Lung (tissue), 11 donors: ENCODE measurements at regions not wholly inside any gene's neighbourhood (a gene's known extent, or its start where the extent isn't known, plus 50 kb on each side); places are given as distances from the start of the nearest gene placed in this dataset.

Source experiments
- ATAC-seq: fragments of 200-7000 bp; cut with Tn5 transposase; one replicate; pipeline ENCODE4 v1.9.1; 2020; ENCODE audit warnings: moderate number of reproducible peaks; ENCODE audit not compliant: insufficient read depth, low FRiP score
- DNase-seq, 3 donors: peaks; one replicate each; pipeline ENCODE4 v3.0.0-alpha.2; 2013 to 2017
- H3K27ac ChIP-seq, 2 donors: one replicate each; pipeline ENCODE4 v1.5.1; 2013; ENCODE audit warnings: mild to moderate bottlenecking in 2 of 2, moderate library complexity in 2 of 2, control low read depth in 1 of 2, inconsistent platforms in 1 of 2, low read depth in 1 of 2, low read length in 1 of 2
- H3K27me3 ChIP-seq, 3 donors: one replicate each; pipeline ENCODE4 v1.5.1; 2013; ENCODE audit warnings: low read length in 2 of 3; ENCODE audit not compliant: control insufficient read depth in 3 of 3, insufficient read depth in 3 of 3
- H3K36me3 ChIP-seq, 4 donors: one replicate each; pipeline ENCODE4 v1.5.1; 2013; ENCODE audit warnings: low read length in 4 of 4, mild to moderate bottlenecking in 1 of 4, moderate library complexity in 1 of 4; ENCODE audit not compliant: control insufficient read depth in 4 of 4, insufficient read depth in 4 of 4
- H3K4me1 ChIP-seq, 5 donors: one replicate each; pipeline ENCODE4 v1.5.1; 2013; ENCODE audit warnings: low read length in 5 of 5, mild to moderate bottlenecking in 2 of 5, moderate library complexity in 1 of 5; ENCODE audit not compliant: control insufficient read depth in 5 of 5, insufficient read depth in 5 of 5
- H3K4me3 ChIP-seq: one replicate; pipeline ENCODE4 v1.5.1; 2013; ENCODE audit warnings: mild to moderate bottlenecking, control low read depth, moderate library complexity
- H3K9ac ChIP-seq, 2 donors: one replicate each; pipeline ENCODE4 v1.5.1; 2013; ENCODE audit warnings: low read length in 2 of 2, control low read depth in 1 of 2; ENCODE audit not compliant: insufficient read depth in 1 of 2
- H3K9me3 ChIP-seq, 4 donors: one replicate each; pipeline ENCODE4 v1.5.1; 2013; ENCODE audit warnings: low read length in 3 of 4, mild to moderate bottlenecking in 1 of 4, moderate library complexity in 1 of 4; ENCODE audit not compliant: control insufficient read depth in 4 of 4, insufficient read depth in 3 of 4
- WGBS, 2 donors: extraction: QIAGEN DNeasy Blood & Tissue Kit; methylation state at CpG; one replicate each; pipeline ENCODE4 v1.1.7; 2013; 5-methylcytosine and 5-hydroxymethylcytosine counted together
- TF ChIP-seq, protein P1 (sequence below): IDR thresholded peaks from 2 replicates; pipeline ENCODE4 v1.5.1; 2012; ENCODE audit warnings: mild to moderate bottlenecking; ENCODE audit errors: control extremely low read depth, extremely low read depth
- donor health status: control.
- donor health status: control.
- donor health status: Bipolar disorder and iron deficiency.
- donor health status: healthy.
- donor health status: DM: yes; HTN: yes; CAD: no.

DNA sequence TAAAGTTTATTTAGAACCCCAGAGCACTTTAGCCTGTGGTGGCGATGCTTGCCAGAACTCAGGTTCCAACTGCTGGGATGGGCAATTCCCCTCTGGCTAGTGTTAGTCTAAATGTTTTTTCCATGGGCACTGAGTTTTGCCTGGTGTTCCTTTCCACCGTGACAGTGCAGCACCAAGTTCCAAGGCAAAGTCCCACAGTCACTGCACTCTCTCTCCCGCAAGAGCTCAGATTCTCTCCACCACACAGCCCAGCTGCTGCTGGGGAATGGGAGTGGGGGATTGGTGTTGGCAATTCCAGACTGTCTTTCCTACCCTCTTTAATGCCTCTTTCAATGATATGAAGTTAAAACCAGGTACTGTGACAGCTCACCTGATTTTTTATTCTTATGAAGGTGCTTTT lies 247.6 kb downstream of the ALDH8A1 start:
- Histone ChIP-seq H3K4me1 (no peaks in the 10 kb centered on the region), H3K9ac (no peak overlapping the region), H3K9me3 (no peaks in the 10 kb centered on the region), H3K27ac (no peak overlapping the region), H3K4me3 (no peak overlapping the region), H3K27me3 (no peaks in the 10 kb centered on the region), H3K36me3 (no peaks in the 10 kb centered on the region)
- 94% methylated on average over 3 of the region's 3 CpGs for WGBS, 2 donors
- DNase-seq (no peak), ATAC-seq (no peak)
- TF ChIP-seq, protein P1, sequence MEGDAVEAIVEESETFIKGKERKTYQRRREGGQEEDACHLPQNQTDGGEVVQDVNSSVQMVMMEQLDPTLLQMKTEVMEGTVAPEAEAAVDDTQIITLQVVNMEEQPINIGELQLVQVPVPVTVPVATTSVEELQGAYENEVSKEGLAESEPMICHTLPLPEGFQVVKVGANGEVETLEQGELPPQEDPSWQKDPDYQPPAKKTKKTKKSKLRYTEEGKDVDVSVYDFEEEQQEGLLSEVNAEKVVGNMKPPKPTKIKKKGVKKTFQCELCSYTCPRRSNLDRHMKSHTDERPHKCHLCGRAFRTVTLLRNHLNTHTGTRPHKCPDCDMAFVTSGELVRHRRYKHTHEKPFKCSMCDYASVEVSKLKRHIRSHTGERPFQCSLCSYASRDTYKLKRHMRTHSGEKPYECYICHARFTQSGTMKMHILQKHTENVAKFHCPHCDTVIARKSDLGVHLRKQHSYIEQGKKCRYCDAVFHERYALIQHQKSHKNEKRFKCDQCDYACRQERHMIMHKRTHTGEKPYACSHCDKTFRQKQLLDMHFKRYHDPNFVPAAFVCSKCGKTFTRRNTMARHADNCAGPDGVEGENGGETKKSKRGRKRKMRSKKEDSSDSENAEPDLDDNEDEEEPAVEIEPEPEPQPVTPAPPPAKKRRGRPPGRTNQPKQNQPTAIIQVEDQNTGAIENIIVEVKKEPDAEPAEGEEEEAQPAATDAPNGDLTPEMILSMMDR: no peak

DNA sequence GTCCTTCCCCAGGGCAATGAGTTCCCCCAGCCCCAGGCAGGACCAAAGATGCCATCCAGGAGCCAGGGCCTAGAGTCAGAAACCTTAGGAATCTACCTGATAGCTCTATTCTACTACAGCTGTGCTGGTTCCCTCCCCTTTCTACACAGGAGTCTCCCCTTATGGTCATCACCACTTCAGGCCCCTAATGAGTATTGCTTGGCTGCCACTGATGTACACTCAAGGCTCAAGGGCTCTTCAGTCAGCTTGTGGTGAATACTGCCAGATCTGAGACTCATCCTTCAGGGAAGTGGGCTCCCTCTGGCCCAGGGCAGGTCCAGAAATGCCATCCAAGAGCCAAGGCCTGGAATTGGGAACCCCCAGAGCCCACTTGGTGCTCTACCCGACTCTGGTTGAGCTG lies 248.6 kb downstream of the ALDH8A1 start:
- TF ChIP-seq, protein P1: no peak
- no peaks in the 10 kb centered on the region for H3K36me3 ChIP-seq
- no peak overlapping the region for H3K27ac ChIP-seq
- no peaks in the 10 kb centered on the region for H3K4me1 ChIP-seq
- 86 to 100% methylated on average over 1 of the region's 1 CpG for WGBS, 2 donors
- H3K4me3 ChIP-seq: no peak overlapping the region
- no peak overlapping the region for H3K9ac ChIP-seq
- ATAC-seq (no peak), DNase-seq (no peak)
- H3K27me3 ChIP-seq: no peaks in the 10 kb centered on the region
- H3K9me3 ChIP-seq: no peaks in the 10 kb centered on the region

DNA sequence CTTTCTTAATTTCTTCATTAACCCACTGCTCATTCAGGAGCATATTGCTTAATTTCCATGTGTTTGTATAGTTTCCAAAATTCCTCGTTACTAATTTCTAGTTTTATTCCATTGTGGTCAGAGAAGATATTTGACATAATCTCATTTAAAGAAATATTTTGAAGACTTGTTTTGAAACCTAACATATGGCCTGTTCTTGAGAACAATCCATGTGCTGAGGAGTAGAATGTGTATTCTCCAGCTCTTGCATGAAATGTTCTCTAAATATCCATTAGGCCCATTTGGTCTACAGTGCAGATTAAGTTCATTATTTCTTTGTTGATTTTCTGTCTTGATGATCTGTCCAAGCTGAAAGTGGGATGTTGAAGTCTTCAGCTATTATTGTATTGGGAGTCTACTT lies 251.7 kb downstream of the ALDH8A1 start:
- peak in 2 of 3 donors; percentile 32 to 55 for DNase-seq
- no peaks in the 10 kb centered on the region for H3K36me3 ChIP-seq
- H3K9ac ChIP-seq: no peak overlapping the region
- H3K4me3 ChIP-seq: no peak overlapping the region
- H3K4me1 ChIP-seq: no peaks in the 10 kb centered on the region
- H3K27ac ChIP-seq: no peak overlapping the region
- WGBS, 2 donors: 83 to 90% methylated on average over 1 of the region's 1 CpG
- no peaks in the 10 kb centered on the region for H3K27me3 ChIP-seq
- TF ChIP-seq, protein P1: no peak
- H3K9me3 ChIP-seq: no peaks in the 10 kb centered on the region
- ATAC-seq: no peak

DNA sequence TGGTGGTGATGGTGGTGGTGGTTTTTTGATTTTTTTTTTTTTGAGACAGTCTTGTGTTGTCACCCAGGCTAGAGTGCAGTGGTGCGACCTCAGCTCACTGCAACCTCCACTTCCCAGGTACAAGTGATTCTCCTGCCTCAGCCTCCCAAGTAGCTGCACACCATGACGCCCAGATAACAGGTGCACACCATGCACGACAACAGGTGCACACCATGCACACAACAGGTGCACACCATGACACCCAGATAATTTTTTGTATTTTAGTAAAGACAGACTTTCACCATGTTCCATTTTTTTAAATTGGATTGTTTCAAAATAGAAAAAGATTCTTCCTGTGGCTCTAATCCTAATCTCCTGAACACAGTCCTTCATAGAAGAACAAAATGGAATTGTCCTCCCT lies 257.9 kb downstream of the ALDH8A1 start:
- Histone ChIP-seq H3K9ac (no peak overlapping the region), H3K27ac (no peak overlapping the region), H3K9me3 (no peaks in the 10 kb centered on the region), H3K4me1 (no peaks in the 10 kb centered on the region), H3K27me3 (no peaks in the 10 kb centered on the region), H3K36me3 (no peaks in the 10 kb centered on the region), H3K4me3 (no peak overlapping the region)
- WGBS, 2 donors: 92 to 93% methylated on average over 3 of the region's 3 CpGs
- TF ChIP-seq, protein P1: no peak
- no peak for ATAC-seq
- DNase-seq: no peak
